Lower leg skin (tissue), 3 donors: ENCODE measurements at regions not wholly inside any gene's neighbourhood (a gene's known extent, or its start where the extent isn't known, plus 50 kb on each side); places are given as distances from the start of the nearest gene placed in this dataset.

Experiments used
- POLR2A ChIP-seq, 2 donors: fragments of 450-650 bp; IDR thresholded peaks; one replicate each; pipeline ENCODE4 v1.6.1; 2016 to 2017; ENCODE audit warnings: antibody characterized with exemption in 2 of 2, mild to moderate bottlenecking in 1 of 2, moderate library complexity in 1 of 2
- TF ChIP-seq, protein P1 (sequence below), 3 donors: fragments of 450-650 bp; IDR thresholded peaks; one replicate each; pipeline ENCODE4 v1.5.1; 2016; ENCODE audit warnings: antibody characterized with exemption in 3 of 3, mild to moderate bottlenecking in 3 of 3, moderate library complexity in 2 of 3

DNA sequence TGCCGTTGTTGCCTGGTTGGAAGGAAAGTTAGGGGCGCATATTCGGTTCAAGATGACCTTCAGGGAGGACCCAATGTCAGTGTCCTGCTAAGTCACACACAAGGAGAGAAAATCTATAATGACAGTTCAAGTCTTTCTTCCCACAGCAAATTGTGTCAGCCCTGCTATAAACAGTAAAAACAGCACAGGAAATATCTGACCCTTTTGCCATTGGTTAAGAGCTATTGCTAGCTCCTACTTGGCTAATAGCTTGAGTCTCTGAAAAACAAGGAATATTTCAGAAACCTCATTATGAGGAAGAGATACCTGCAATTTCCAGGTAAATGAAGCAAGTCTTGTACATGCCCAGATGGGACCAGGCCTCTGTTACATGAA lies 175.6 kb downstream of the SKIDA1 start:
- TF ChIP-seq POLR2A (IDR thresholded peaks at IDR 0.05) = no peak
- TF ChIP-seq, protein P1, sequence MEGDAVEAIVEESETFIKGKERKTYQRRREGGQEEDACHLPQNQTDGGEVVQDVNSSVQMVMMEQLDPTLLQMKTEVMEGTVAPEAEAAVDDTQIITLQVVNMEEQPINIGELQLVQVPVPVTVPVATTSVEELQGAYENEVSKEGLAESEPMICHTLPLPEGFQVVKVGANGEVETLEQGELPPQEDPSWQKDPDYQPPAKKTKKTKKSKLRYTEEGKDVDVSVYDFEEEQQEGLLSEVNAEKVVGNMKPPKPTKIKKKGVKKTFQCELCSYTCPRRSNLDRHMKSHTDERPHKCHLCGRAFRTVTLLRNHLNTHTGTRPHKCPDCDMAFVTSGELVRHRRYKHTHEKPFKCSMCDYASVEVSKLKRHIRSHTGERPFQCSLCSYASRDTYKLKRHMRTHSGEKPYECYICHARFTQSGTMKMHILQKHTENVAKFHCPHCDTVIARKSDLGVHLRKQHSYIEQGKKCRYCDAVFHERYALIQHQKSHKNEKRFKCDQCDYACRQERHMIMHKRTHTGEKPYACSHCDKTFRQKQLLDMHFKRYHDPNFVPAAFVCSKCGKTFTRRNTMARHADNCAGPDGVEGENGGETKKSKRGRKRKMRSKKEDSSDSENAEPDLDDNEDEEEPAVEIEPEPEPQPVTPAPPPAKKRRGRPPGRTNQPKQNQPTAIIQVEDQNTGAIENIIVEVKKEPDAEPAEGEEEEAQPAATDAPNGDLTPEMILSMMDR (IDR thresholded peaks at IDR 0.05) = no peak
